Psoas muscle (tissue), 7 donors: ENCODE measurements at regions not wholly inside any gene's neighbourhood (a gene's known extent, or its start where the extent isn't known, plus 50 kb on each side); places are given as distances from the start of the nearest gene placed in this dataset.

Source experiments
- ATAC-seq, 4 donors: fragments of 200-7000 bp; cut with Tn5 transposase; one replicate each; pipeline ENCODE4 v1.9.1; 2020; ENCODE audit warnings: moderate library complexity in 3 of 4, mild to moderate bottlenecking in 2 of 4
- DNase-seq, 2 donors: peaks; one replicate each; pipeline ENCODE4 v3.0.0-alpha.2; 2020
- H3K27ac ChIP-seq: fragments of 200-600 bp; one replicate; pipeline ENCODE4 v1.8.0; 2022
- H3K27me3 ChIP-seq, 3 donors: fragments of 200-600 bp in 1 of 3; one replicate each; pipeline versions ENCODE4 v1.6.1 to v1.8.0; 2013 to 2022; ENCODE audit warnings: low read length in 2 of 3, mild to moderate bottlenecking in 2 of 3, moderate library complexity in 1 of 3; ENCODE audit not compliant: insufficient read depth in 3 of 3
- H3K36me3 ChIP-seq, 2 donors: fragments of 200-600 bp in 1 of 2; one replicate each; pipeline versions ENCODE4 v1.6.1 to v1.8.0; 2013 to 2022; ENCODE audit warnings: low read depth in 1 of 2, mild to moderate bottlenecking in 1 of 2, moderate library complexity in 1 of 2; ENCODE audit not compliant: insufficient read depth in 1 of 2
- H3K4me1 ChIP-seq: fragments of 200-600 bp; one replicate; pipeline ENCODE4 v1.8.0; 2022
- H3K4me3 ChIP-seq: fragments of 200-600 bp; one replicate; pipeline ENCODE4 v1.8.0; 2022; ENCODE audit warnings: mild to moderate bottlenecking
- H3K9me3 ChIP-seq: fragments of 200-600 bp; one replicate; pipeline ENCODE4 v1.8.0; 2022
- WGBS, 3 donors: extraction: QIAGEN DNeasy Blood & Tissue Kit; methylation state at CpG; one replicate each; pipeline versions ENCODE4 v1.1.6 to v1.1.7; 2013; 5-methylcytosine and 5-hydroxymethylcytosine counted together
- intact Hi-C, 2 donors: fragments of 100-400 bp; cut with DNase I; formaldehyde crosslinking; loops; one replicate each; pipeline versions ENCODE4 v1.11.0 to v1.14.2; 2022
- TF ChIP-seq, protein P1 (sequence below): fragments of 200-600 bp; IDR thresholded peaks from one replicate; pipeline ENCODE4 v1.8.0; 2022; ENCODE audit warnings: antibody characterized with exemption
- donor health status: healthy with polysubstance abuse.
- donor health status: DM: no; HTN: no; CAD: no; lungs with moderate emphysema.
- donor health status: Bipolar disorder and iron deficiency.
- donor health status: healthy.
- donor health status: DM: yes; HTN: yes; CAD: no.
- donor health status: DM: no; HTN: no; CAD: no.
- donor health status: DM: yes; HTN: yes; CAD: no.

DNA sequence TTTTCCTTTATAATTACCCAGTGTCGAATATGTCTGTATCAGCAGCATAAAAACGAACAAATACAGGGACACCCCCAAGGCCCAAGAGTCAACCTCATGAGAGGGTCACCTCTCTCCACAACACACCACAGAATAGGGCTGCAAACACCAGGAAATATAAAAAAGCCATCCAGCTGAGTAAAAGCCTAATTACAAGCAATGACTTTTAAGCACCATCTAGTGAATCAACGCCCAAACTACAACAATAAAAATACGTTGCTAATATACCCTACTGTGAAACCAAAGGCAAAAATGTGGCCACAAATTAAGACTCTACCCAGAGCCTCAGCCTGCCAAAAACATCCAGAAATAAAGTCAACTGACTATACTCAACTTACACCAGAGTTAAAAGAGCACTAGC, 817.9 kb upstream of the NEGR1 start:
- TF ChIP-seq, protein P1, sequence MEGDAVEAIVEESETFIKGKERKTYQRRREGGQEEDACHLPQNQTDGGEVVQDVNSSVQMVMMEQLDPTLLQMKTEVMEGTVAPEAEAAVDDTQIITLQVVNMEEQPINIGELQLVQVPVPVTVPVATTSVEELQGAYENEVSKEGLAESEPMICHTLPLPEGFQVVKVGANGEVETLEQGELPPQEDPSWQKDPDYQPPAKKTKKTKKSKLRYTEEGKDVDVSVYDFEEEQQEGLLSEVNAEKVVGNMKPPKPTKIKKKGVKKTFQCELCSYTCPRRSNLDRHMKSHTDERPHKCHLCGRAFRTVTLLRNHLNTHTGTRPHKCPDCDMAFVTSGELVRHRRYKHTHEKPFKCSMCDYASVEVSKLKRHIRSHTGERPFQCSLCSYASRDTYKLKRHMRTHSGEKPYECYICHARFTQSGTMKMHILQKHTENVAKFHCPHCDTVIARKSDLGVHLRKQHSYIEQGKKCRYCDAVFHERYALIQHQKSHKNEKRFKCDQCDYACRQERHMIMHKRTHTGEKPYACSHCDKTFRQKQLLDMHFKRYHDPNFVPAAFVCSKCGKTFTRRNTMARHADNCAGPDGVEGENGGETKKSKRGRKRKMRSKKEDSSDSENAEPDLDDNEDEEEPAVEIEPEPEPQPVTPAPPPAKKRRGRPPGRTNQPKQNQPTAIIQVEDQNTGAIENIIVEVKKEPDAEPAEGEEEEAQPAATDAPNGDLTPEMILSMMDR, result no peak
- Histone ChIP-seq H3K36me3 (no peaks in the 10 kb centered on the region), H3K4me1 (no peaks in the 10 kb centered on the region), H3K27me3 (no peaks in the 10 kb centered on the region), H3K4me3 (no peak overlapping the region), H3K9me3 (no peaks in the 10 kb centered on the region), H3K27ac (no peak overlapping the region)
- ATAC-seq (no peak), DNase-seq (no peak)
- intact Hi-C loops, result no loop called here
- 61 to 80% (median 68%) methylated on average over 4 of the region's 4 CpGs for WGBS, 3 donors

DNA sequence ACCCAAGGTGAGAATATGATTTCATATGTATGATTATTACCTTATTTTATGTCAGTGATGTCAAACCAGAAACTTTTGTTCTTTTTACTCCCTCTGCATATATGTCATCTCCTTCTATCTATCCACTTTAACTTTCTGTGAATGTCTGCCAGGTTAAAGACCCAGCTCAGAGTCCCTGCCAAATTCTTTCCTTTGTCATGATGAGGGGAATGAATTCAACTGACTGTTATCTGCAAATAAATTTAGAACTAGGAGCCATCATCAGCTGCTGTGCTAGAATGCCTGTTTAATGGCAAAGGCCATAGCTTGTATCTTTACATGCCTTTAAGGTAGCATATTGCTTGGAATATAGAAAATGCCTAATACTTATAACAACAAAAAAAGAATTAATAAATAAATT, 815.6 kb upstream of the NEGR1 start:
- TF ChIP-seq, protein P1, result no peak
- intact Hi-C loops, result no loop called here
- no peaks in the 10 kb centered on the region for H3K27me3 ChIP-seq
- DNase-seq (no peak), ATAC-seq (no peak)
- H3K4me3 ChIP-seq, result no peak overlapping the region
- no peaks in the 10 kb centered on the region for H3K4me1 ChIP-seq
- no peak overlapping the region for H3K27ac ChIP-seq
- H3K36me3 ChIP-seq, result no peaks in the 10 kb centered on the region
- no peaks in the 10 kb centered on the region for H3K9me3 ChIP-seq

DNA sequence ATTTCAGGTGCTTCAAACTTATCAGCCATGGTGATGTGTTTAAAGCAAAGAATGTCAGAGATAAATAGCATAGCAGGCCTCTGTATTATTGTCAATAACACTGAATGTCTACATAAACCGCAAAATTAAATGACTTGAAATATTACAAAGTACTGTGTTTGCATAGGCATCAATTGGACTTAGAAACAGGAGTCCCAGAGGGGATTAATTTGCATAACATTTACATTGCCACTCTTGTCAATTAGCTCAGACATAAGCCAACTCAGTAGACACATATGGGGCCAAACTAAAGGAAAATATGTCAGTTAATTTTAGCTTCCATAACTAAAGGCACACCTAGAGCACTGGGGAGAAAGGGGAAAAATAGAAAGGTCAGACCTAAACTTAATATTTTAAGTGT, 814.5 kb upstream of the NEGR1 start:
- Histone ChIP-seq H3K4me3 (no peak overlapping the region), H3K4me1 (no peaks in the 10 kb centered on the region), H3K9me3 (no peaks in the 10 kb centered on the region), H3K27me3 (no peaks in the 10 kb centered on the region), H3K36me3 (no peaks in the 10 kb centered on the region), H3K27ac (no peak overlapping the region)
- intact Hi-C loops, result no loop called here
- ATAC-seq (no peak), DNase-seq (no peak)
- 81 to 85% (median 83%) methylated on average over 1 of the region's 1 CpG for WGBS, 3 donors
- TF ChIP-seq, protein P1, result no peak

DNA sequence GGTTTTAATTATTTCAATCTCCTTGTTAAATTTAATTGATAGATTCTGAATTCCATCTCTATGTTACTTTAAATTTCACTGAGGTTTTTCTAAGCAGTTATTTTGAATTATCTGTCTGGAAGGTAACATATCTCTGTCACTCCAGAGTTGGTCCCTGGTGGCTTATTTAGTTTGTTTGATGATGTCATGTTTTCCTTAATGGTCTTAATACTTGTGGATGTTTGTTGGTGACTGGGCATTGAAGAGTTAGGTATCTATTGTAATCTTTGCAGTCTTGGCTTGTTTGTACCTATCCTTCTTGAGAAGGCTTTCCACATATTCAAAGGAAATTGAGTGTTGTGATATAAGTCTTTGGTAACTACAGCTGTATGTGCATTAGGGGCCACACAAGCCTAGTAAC, 810.0 kb upstream of the NEGR1 start:
- H3K36me3 ChIP-seq, result no peaks in the 10 kb centered on the region
- H3K4me3 ChIP-seq, result no peak overlapping the region
- TF ChIP-seq, protein P1, result no peak
- H3K4me1 ChIP-seq, result no peaks in the 10 kb centered on the region
- no peak overlapping the region for H3K27ac ChIP-seq
- no peaks in the 10 kb centered on the region for H3K27me3 ChIP-seq
- intact Hi-C loops, result no loop called here
- DNase-seq (no peak), ATAC-seq (no peak)
- H3K9me3 ChIP-seq, result peaks cover 3% of the 10 kb centered on the region

DNA sequence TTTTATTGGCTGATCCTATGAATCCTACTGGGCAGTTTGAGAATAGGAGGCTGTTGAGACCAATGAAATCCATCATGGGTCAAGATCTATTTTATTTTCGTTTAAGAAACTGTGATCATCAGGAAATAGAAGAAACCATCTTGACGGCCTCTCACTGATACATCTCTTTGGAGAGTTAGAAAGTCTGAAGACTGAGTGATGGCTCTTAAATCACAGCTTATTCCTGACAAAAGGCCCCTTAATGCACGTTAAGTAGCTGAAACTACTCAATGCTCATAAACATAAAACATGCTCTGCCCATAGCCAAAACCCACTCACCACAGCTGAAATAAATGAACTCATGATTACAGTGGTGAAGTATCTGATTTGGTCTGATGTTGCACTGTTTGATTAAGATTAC, 784.5 kb upstream of the NEGR1 start:
- no peaks in the 10 kb centered on the region for H3K4me1 ChIP-seq
- no peaks in the 10 kb centered on the region for H3K36me3 ChIP-seq
- no peak for ATAC-seq
- no peak for DNase-seq
- H3K9me3 ChIP-seq, result no peaks in the 10 kb centered on the region
- TF ChIP-seq, protein P1, result no peak
- intact Hi-C loops, result no loop called here
- H3K27me3 ChIP-seq, result no peaks in the 10 kb centered on the region
- WGBS, 3 donors, result 25 to 45% (median 30%) methylated on average over 3 of the region's 3 CpGs
- H3K4me3 ChIP-seq, result no peak overlapping the region
- H3K27ac ChIP-seq, result no peak overlapping the region
